Stimulated activated CD8-positive, alpha-beta memory T cell treated with anti-CD3 and anti-CD28 coated beads, Interleukin-7, amount 100 ng/mL, for 1 hour (primary cell): ENCODE measurements at regions not wholly inside any gene's neighbourhood (a gene's known extent, or its start where the extent isn't known, plus 50 kb on each side); places are given as distances from the start of the nearest gene placed in this dataset.

Experiments
- DNase-seq, 2 donors: peaks; one replicate each; pipeline ENCODE4 v3.0.0-alpha.2; 2020; ENCODE audit warnings: low read depth in 2 of 2

- DNase-seq: no peak
Observed at GRCh38 chr2:16138811-16139662, 198.7 kb downstream of the MYCN start.

GRCh38 chr2:16137080-16137755, 196.9 kb downstream of the MYCN start:
- DNase-seq: no peak

- no peak for DNase-seq
Observed at GRCh38 chr2:16136461-16137035, 196.2 kb downstream of the MYCN start.

- DNase-seq: no peak
Observed at GRCh38 chr2:16135913-16136310, 195.6 kb downstream of the MYCN start.

GRCh38 chr2:16135196-16135912, 195.0 kb downstream of the MYCN start:
- DNase-seq: no peak

- no peak for DNase-seq
Observed at GRCh38 chr2:16134436-16135165, 194.3 kb downstream of the MYCN start.

- DNase-seq: no peak
Observed at GRCh38 chr2:16130906-16131400, 190.6 kb downstream of the MYCN start.

GRCh38 chr2:16130541-16130880, 190.2 kb downstream of the MYCN start:
- DNase-seq: no peak

- no peak for DNase-seq
Observed at GRCh38 chr2:16129716-16130540, 189.6 kb downstream of the MYCN start.

GRCh38 chr2:16128746-16129610, 188.6 kb downstream of the MYCN start:
- no peak for DNase-seq

- DNase-seq: no peak
Observed at GRCh38 chr2:16127958-16128357, 187.6 kb downstream of the MYCN start.

- no peak for DNase-seq
Observed at GRCh38 chr2:16127276-16127940, 187.1 kb downstream of the MYCN start.

- no peak for DNase-seq
Observed at GRCh38 chr2:16126517-16127275, 186.3 kb downstream of the MYCN start.

- no peak for DNase-seq
Observed at GRCh38 chr2:16125614-16126516, 185.5 kb downstream of the MYCN start.

GRCh38 chr2:16124881-16125613, 184.7 kb downstream of the MYCN start:
- no peak for DNase-seq
